Cardiac muscle cell (in vitro differentiated cells and primary cell): ENCODE measurements at regions not wholly inside any gene's neighbourhood (a gene's known extent, or its start where the extent isn't known, plus 50 kb on each side); places are given as distances from the start of the nearest gene placed in this dataset.

Source experiments
- DNase-seq, 2 donors: peaks; one replicate each; pipeline versions ENCODE4 v3.0.0 to v3.0.0-alpha.2; 2010 to 2017; ENCODE audit warnings: low read depth in 1 of 2, low spot score in 1 of 2
- H3K27ac ChIP-seq: fragments of 200-600 bp; sonication (generic); 2 replicates; pipeline ENCODE4 v1.5.1; 2016
- H3K27me3 ChIP-seq: fragments of 200-600 bp; sonication (generic); 2 replicates; pipeline ENCODE4 v1.6.0; 2016; ENCODE audit warnings: control low read depth
- H3K36me3 ChIP-seq: fragments of 200-600 bp; sonication (generic); 2 replicates; pipeline ENCODE4 v1.5.1; 2016; ENCODE audit warnings: control low read depth
- H3K4me1 ChIP-seq: fragments of 200-600 bp; sonication (generic); 2 replicates; pipeline ENCODE4 v1.8.1; 2017; ENCODE audit warnings: low read depth, mild to moderate bottlenecking, mixed run types
- H3K4me3 ChIP-seq: fragments of 200-600 bp; sonication (generic); 2 replicates; pipeline ENCODE4 v1.5.1; 2016; ENCODE audit warnings: mild to moderate bottlenecking
- H3K9me3 ChIP-seq: fragments of 200-600 bp; sonication (generic); 2 replicates; pipeline ENCODE4 v1.5.1; 2017; ENCODE audit warnings: low read depth, mild to moderate bottlenecking, control low read depth
- TF ChIP-seq, protein P1 (sequence below): IDR thresholded peaks from 2 replicates; pipeline ENCODE4 v1.5.1; 2012; ENCODE audit warnings: low read depth, mild to moderate bottlenecking, low read length

DNA sequence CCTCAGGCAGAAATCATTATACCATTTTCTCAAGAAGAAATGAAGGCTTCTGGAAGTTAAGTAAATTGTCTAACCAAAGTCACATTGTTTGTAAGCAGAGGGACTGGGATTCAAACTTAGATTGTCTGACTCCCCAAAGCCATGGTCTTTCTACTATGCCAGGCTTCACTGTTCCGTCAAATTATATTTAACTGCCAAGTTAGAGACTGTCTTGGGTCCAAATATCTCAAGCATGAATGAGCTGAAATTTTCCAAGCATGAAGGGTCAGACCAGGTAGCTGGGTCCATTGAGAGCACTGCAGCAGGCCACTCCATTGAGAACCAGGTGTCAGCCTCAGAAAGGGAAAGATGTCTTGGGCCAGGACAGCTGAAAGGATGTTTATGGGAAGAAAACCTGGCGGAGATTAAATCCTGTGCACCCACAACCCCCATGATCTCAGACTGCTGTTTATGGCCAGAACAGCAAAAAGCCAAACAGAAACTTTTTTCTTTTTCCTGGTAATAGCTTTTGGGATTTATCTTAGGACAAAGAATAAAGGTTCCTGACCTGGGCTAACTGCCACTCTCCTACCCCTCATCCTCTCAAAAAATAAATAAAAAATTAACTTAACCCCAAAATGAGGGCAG lies 612.3 kb downstream of the INSC start:
- TF ChIP-seq, protein P1, sequence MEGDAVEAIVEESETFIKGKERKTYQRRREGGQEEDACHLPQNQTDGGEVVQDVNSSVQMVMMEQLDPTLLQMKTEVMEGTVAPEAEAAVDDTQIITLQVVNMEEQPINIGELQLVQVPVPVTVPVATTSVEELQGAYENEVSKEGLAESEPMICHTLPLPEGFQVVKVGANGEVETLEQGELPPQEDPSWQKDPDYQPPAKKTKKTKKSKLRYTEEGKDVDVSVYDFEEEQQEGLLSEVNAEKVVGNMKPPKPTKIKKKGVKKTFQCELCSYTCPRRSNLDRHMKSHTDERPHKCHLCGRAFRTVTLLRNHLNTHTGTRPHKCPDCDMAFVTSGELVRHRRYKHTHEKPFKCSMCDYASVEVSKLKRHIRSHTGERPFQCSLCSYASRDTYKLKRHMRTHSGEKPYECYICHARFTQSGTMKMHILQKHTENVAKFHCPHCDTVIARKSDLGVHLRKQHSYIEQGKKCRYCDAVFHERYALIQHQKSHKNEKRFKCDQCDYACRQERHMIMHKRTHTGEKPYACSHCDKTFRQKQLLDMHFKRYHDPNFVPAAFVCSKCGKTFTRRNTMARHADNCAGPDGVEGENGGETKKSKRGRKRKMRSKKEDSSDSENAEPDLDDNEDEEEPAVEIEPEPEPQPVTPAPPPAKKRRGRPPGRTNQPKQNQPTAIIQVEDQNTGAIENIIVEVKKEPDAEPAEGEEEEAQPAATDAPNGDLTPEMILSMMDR: no peak
- DNase-seq: no peak
- no peak overlapping the region for H3K27ac ChIP-seq

DNA sequence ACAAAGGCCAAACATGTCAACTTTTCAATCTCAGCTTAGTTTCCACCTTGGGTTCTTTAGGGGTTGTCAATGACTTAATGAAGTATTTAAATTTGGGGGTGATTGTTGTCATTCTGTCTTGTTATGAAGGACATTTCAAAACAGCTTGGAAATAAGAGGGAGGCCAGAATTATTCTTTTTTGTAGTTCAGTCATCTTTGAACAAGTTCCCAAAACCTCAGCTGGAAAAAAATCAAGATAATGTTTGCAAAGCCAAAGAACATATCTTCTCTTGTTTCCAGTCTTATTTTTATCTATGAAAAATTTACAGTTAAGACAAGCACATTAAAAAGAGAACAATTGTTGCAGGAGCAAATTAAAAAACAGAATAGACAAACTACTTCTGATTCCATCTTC lies 612.8 kb downstream of the INSC start:
- H3K27me3 ChIP-seq: no peaks in the 10 kb centered on the region
- no peak overlapping the region for H3K27ac ChIP-seq
- TF ChIP-seq, protein P1: no peak
- H3K9me3 ChIP-seq: no peaks in the 10 kb centered on the region
- H3K4me3 ChIP-seq: no peak overlapping the region
- no peaks in the 10 kb centered on the region for H3K36me3 ChIP-seq
- H3K4me1 ChIP-seq: no peaks in the 10 kb centered on the region
- DNase-seq: peak in 1 of 2 donors; percentile 23

More for the DNA sequence above, 612.3 kb downstream of the INSC start:
- Histone ChIP-seq H3K36me3 (no peaks in the 10 kb centered on the region), H3K4me3 (no peak overlapping the region), H3K9me3 (no peaks in the 10 kb centered on the region), H3K27me3 (no peaks in the 10 kb centered on the region), H3K4me1 (no peaks in the 10 kb centered on the region)

DNA sequence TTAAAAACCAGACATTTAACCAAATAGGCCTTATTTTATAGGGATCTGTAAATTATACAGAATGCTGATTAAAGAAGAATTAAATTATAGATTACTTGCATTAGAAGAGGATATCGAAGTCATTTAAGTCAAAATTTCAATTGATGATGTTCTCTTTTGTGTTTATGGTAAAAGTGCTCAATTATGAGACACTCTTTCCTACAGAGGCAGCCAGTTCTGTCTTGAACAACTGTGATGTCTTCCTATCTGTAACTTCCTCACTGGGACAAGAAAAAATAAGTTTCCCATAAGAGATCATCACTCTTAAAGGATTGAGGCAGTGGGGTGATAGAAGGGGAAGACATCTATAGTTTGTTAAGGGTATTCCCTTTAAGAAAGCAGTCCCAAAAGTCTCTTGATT lies 613.5 kb downstream of the INSC start:
- TF ChIP-seq, protein P1: no peak
- Histone ChIP-seq H3K4me3 (no peak overlapping the region), H3K27ac (no peak overlapping the region), H3K36me3 (no peaks in the 10 kb centered on the region), H3K9me3 (no peaks in the 10 kb centered on the region), H3K4me1 (no peaks in the 10 kb centered on the region), H3K27me3 (no peaks in the 10 kb centered on the region)
- no peak for DNase-seq

DNA sequence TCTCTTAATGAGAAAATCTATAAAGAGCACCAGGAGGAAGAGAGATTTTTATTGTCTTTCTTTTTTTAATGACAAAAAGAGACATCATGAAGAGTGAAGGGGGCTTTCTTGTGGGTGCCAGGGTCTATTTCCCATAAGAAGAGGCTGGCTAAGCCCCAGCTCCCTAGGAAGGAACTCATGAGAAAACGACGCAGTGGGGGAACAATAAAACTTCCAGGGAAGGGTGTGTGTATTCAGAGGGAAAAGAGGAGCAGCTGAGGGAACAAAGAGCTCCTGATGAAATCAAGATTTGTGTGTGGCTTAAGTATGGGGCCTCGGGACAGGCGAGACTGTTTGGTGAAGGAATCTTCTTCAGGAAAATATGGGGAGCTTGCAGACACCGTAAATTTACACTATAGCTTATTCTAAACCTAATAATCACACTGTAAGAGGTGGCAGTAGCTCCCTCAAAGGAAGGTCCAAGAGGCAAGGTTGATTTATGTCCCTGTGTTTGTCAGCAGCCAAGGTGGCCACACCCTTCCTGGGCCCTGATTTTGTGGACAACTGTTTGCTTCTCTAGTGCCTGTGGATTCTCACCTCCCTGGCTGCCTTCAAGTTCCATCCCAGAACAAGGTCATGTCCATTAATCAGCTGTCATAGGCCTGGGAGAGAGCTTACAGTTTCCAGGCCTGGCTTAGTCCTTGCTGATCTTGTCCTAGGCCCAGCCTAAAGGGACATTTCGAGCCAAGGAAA lies 615.7 kb downstream of the INSC start:
- no peaks in the 10 kb centered on the region for H3K4me1 ChIP-seq
- no peaks in the 10 kb centered on the region for H3K36me3 ChIP-seq
- no peaks in the 10 kb centered on the region for H3K9me3 ChIP-seq
- TF ChIP-seq, protein P1: no peak
- H3K27me3 ChIP-seq: no peaks in the 10 kb centered on the region
- no peak for DNase-seq
- H3K27ac ChIP-seq: no peak overlapping the region
- H3K4me3 ChIP-seq: no peak overlapping the region

DNA sequence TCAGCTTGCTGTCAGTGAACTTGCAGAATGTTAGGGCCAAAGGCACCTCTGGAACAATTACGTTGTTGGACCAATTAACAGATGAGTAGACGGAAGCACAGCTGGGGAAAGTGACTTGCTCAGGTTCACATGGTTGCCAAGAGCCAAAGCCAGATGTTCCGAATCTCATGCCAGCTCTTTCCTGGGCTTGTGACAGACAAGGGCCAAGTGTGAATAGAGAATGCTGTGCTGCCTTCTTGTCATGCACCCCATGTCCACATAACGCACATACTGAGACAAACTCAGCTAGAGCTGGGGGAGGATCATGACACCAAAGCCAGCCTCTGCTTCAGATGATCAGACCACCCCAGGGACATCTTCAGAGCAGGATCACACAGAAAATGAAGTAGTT lies 616.3 kb downstream of the INSC start:
- H3K4me1 ChIP-seq: no peaks in the 10 kb centered on the region
- TF ChIP-seq, protein P1: no peak
- DNase-seq: no peak
- H3K4me3 ChIP-seq: no peak overlapping the region
- no peaks in the 10 kb centered on the region for H3K36me3 ChIP-seq
- no peaks in the 10 kb centered on the region for H3K9me3 ChIP-seq
- no peaks in the 10 kb centered on the region for H3K27me3 ChIP-seq
- H3K27ac ChIP-seq: no peak overlapping the region
